Neural progenitor cell (in vitro differentiated cells): ENCODE measurements at regions not wholly inside any gene's neighbourhood (a gene's known extent, or its start where the extent isn't known, plus 50 kb on each side); places are given as distances from the start of the nearest gene placed in this dataset.

ENCODE experiments used
- DNase-seq: peaks from one replicate; pipeline ENCODE4 v3.0.0-alpha.2; 2016; ENCODE audit warnings: low spot score
- H2AFZ ChIP-seq: fragments of 200-600 bp; sonication (generic); replicated peaks from 2 replicates; pipeline ENCODE4 v1.6.1; 2016; ENCODE audit warnings: antibody characterized with exemption
- H3F3A ChIP-seq: fragments of 200-600 bp; sonication (generic); 2 replicates; pipeline ENCODE4 v1.6.1; 2016; ENCODE audit warnings: antibody characterized with exemption, low read depth
- H3K27ac ChIP-seq: fragments of 200-600 bp; sonication (generic); 2 replicates; pipeline ENCODE4 v1.5.1; 2016; ENCODE audit warnings: mild to moderate bottlenecking
- H3K27me3 ChIP-seq: fragments of 200-600 bp; sonication (generic); 2 replicates; pipeline ENCODE4 v1.6.1; 2016; ENCODE audit warnings: mild to moderate bottlenecking, moderate library complexity
- H3K36me3 ChIP-seq: fragments of 200-600 bp; sonication (generic); 2 replicates; pipeline ENCODE4 v1.5.1; 2016
- H3K4me1 ChIP-seq: fragments of 200-600 bp; sonication (generic); 2 replicates; pipeline ENCODE4 v1.6.1; 2016; ENCODE audit warnings: mixed run types
- H3K4me2 ChIP-seq: fragments of 200-600 bp; sonication (generic); 2 replicates; pipeline ENCODE4 v1.6.1; 2016
- H3K4me3 ChIP-seq: fragments of 200-600 bp; sonication (generic); 2 replicates; pipeline ENCODE4 v1.5.1; 2016
- H3K79me2 ChIP-seq: fragments of 200-600 bp; sonication (generic); 2 replicates; pipeline ENCODE4 v1.6.1; 2016; ENCODE audit warnings: low read depth
- H3K9ac ChIP-seq: fragments of 200-600 bp; sonication (generic); 2 replicates; pipeline ENCODE4 v1.6.1; 2016
- H3K9me3 ChIP-seq: fragments of 200-600 bp; sonication (generic); 2 replicates; pipeline ENCODE4 v1.5.1; 2016; ENCODE audit warnings: low read depth
- H4K20me1 ChIP-seq: fragments of 200-600 bp; sonication (generic); 2 replicates; pipeline ENCODE4 v1.6.1; 2016; ENCODE audit warnings: low read depth
- H3K27ac Mint-ChIP-seq: 3 replicates; pipeline ENCODE4 v1.8.0; 2021; ENCODE audit warnings: mixed read lengths
- H3K27me3 Mint-ChIP-seq: 2 replicates; pipeline ENCODE4 v1.8.0; 2022; ENCODE audit warnings: low read depth, mild to moderate bottlenecking, inconsistent platforms, moderate library complexity, mixed read lengths; ENCODE audit not compliant: insufficient read depth
- H3K36me3 Mint-ChIP-seq: 3 replicates; pipeline ENCODE4 v1.8.0; 2021; ENCODE audit warnings: mixed read lengths
- H3K4me1 Mint-ChIP-seq: 3 replicates; pipeline ENCODE4 v1.8.0; 2021; ENCODE audit warnings: mixed read lengths
- H3K4me3 Mint-ChIP-seq: 3 replicates; pipeline ENCODE4 v1.8.0; 2021; ENCODE audit warnings: mild to moderate bottlenecking, moderate library complexity, mixed read lengths
- H3K9me3 Mint-ChIP-seq: 3 replicates; pipeline ENCODE4 v1.8.0; 2020; ENCODE audit warnings: mixed read lengths
- CTCF ChIP-seq: fragments of 200-600 bp; sonication (generic); IDR thresholded peaks from 2 replicates; pipeline ENCODE4 v1.5.1; 2017; ENCODE audit warnings: antibody characterized with exemption, mild to moderate bottlenecking
- EZH2 ChIP-seq: fragments of 200-600 bp; sonication (generic); IDR thresholded peaks from 2 replicates; pipeline ENCODE4 v1.6.1; 2017; ENCODE audit warnings: antibody characterized with exemption, mild to moderate bottlenecking, moderate library complexity
- EZH2phosphoT487 ChIP-seq: fragments of 200-600 bp; sonication (generic); IDR thresholded peaks from 2 replicates; pipeline ENCODE4 v1.6.1; 2017; ENCODE audit warnings: antibody characterized with exemption

DNA sequence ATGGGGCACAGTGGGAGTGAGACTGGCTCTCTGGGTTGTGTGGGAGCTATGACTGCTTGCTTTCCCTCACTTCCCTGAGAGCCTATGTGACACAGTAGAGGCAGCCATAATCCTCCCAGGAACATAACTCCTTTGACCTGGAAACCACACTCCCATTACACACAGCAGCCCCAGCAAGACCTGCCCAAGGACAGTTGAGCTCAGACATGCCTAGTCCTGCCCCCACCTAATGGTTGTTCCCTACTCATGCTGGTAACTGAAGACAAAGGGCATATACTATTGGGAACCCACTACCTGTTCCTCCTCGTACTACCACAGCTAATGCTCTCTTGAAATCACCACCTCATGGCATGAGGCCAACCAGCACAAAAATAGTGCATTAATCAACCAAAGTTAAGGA, 550.4 kb upstream of the ARPP21 start:
- H3K79me2 ChIP-seq = no peaks in the 10 kb centered on the region
- no peak overlapping the region for H3K4me3 ChIP-seq
- H3K9me3 Mint-ChIP-seq = peaks cover 16% of the 10 kb centered on the region
- H3K36me3 Mint-ChIP-seq = no peaks in the 10 kb centered on the region
- no peak overlapping the region for H3K4me2 ChIP-seq
- H3K36me3 ChIP-seq = no peaks in the 10 kb centered on the region
- H3K4me1 Mint-ChIP-seq = no peaks in the 10 kb centered on the region
- no peak overlapping the region for H3K27ac Mint-ChIP-seq
- no peak overlapping the region for H3K27ac ChIP-seq
- no peaks in the 10 kb centered on the region for H3K27me3 ChIP-seq
- TF ChIP-seq EZH2 (no peak), CTCF (no peak), EZH2phosphoT487 (no peak)
- no peak overlapping the region for H2AFZ ChIP-seq
- no peaks in the 10 kb centered on the region for H4K20me1 ChIP-seq
- peaks cover 5% of the 10 kb centered on the region for H3K9me3 ChIP-seq
- no peaks in the 10 kb centered on the region for H3K4me1 ChIP-seq
- H3K4me3 Mint-ChIP-seq = no peak overlapping the region
- peaks cover 2% of the 10 kb centered on the region for H3K27me3 Mint-ChIP-seq
- H3K9ac ChIP-seq = no peak overlapping the region
- H3F3A ChIP-seq = no peaks in the 10 kb centered on the region
- DNase-seq = no peak

DNA sequence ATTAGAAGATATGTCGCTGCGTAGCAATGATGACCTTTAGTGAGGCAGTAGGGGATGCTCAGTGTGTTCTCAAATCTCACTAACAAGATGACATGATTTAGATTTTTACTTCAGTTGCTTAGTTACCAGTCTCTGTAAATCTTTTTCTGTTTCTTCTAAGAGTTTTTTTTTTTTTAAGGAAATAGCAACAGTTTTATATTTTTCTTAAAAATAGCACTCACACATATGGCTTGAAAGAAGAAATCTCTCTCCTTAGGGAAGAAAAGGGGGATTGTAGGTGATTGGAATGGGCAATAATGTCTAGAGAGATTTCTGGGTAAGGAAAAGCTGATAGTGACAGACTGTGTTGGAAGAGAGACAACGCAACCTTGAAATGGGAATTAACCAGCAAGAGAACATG, 524.6 kb upstream of the ARPP21 start:
- Histone ChIP-seq H3K4me3 (no peak overlapping the region), H3F3A (no peaks in the 10 kb centered on the region), H2AFZ (no peak overlapping the region), H3K9ac (no peak overlapping the region), H3K27ac (no peak overlapping the region), H3K4me2 (no peak overlapping the region), H3K9me3 (no peaks in the 10 kb centered on the region), H3K36me3 (no peaks in the 10 kb centered on the region), H3K4me1 (no peaks in the 10 kb centered on the region), H3K27me3 (no peaks in the 10 kb centered on the region), H3K79me2 (no peaks in the 10 kb centered on the region), H4K20me1 (no peaks in the 10 kb centered on the region)
- Mint-ChIP-seq H3K27me3 (no peaks in the 10 kb centered on the region), H3K4me1 (no peaks in the 10 kb centered on the region), H3K4me3 (no peak overlapping the region), H3K9me3 (peaks cover under 1% of the 10 kb centered on the region), H3K27ac (no peak overlapping the region), H3K36me3 (no peaks in the 10 kb centered on the region)
- TF ChIP-seq EZH2phosphoT487 (no peak), CTCF (no peak), EZH2 (no peak)
- DNase-seq = no peak

GRCh38 chr3:35120026-35120425, 519.3 kb upstream of the ARPP21 start:
- H3F3A ChIP-seq = no peaks in the 10 kb centered on the region
- H3K4me3 Mint-ChIP-seq = no peak overlapping the region
- DNase-seq = no peak
- H3K36me3 ChIP-seq = no peaks in the 10 kb centered on the region
- H3K9ac ChIP-seq = no peak overlapping the region
- H3K4me1 ChIP-seq = no peaks in the 10 kb centered on the region
- H3K27me3 Mint-ChIP-seq = no peaks in the 10 kb centered on the region
- H3K27ac ChIP-seq = no peak overlapping the region
- no peaks in the 10 kb centered on the region for H4K20me1 ChIP-seq
- no peaks in the 10 kb centered on the region for H3K36me3 Mint-ChIP-seq
- no peaks in the 10 kb centered on the region for H3K27me3 ChIP-seq
- H3K9me3 Mint-ChIP-seq = no peaks in the 10 kb centered on the region
- no peak overlapping the region for H3K4me2 ChIP-seq
- H3K79me2 ChIP-seq = no peaks in the 10 kb centered on the region
- no peak for TF ChIP-seq EZH2
- TF ChIP-seq EZH2phosphoT487 = no peak
- TF ChIP-seq CTCF = no peak
- H3K9me3 ChIP-seq = no peaks in the 10 kb centered on the region
- H2AFZ ChIP-seq = no peak overlapping the region
- no peaks in the 10 kb centered on the region for H3K4me1 Mint-ChIP-seq
- H3K27ac Mint-ChIP-seq = no peak overlapping the region
- H3K4me3 ChIP-seq = no peak overlapping the region

- no peak for DNase-seq
- H3K4me1 Mint-ChIP-seq = no peaks in the 10 kb centered on the region
- no peaks in the 10 kb centered on the region for H3K9me3 ChIP-seq
- H3K36me3 Mint-ChIP-seq = no peaks in the 10 kb centered on the region
- H3K27me3 ChIP-seq = no peaks in the 10 kb centered on the region
- no peak overlapping the region for H3K9ac ChIP-seq
- no peaks in the 10 kb centered on the region for H3K36me3 ChIP-seq
- no peaks in the 10 kb centered on the region for H3F3A ChIP-seq
- no peak overlapping the region for H3K27ac Mint-ChIP-seq
- TF ChIP-seq EZH2phosphoT487 (no peak), EZH2 (no peak), CTCF (no peak)
- no peaks in the 10 kb centered on the region for H4K20me1 ChIP-seq
- no peak overlapping the region for H3K4me3 Mint-ChIP-seq
- no peak overlapping the region for H3K4me3 ChIP-seq
- no peak overlapping the region for H3K27ac ChIP-seq
- peaks cover 3% of the 10 kb centered on the region for H3K9me3 Mint-ChIP-seq
- H3K79me2 ChIP-seq = no peaks in the 10 kb centered on the region
- H3K4me2 ChIP-seq = no peak overlapping the region
- H3K27me3 Mint-ChIP-seq = no peaks in the 10 kb centered on the region
- H3K4me1 ChIP-seq = no peaks in the 10 kb centered on the region
- no peak overlapping the region for H2AFZ ChIP-seq
Measured at GRCh38 chr3:35137612-35138011, 501.7 kb upstream of the ARPP21 start.
